ENCODE measurements at regions not wholly inside any gene's neighbourhood (a gene's known extent, or its start where the extent isn't known, plus 50 kb on each side); places are given as distances from the start of the nearest gene placed in this dataset.

- Histone ChIP-seq H3K27me3 (peaks cover 0 to under 1% (median 0%) of the 10 kb centered on the region in 4 donors), H3K36me3 (no peaks in the 10 kb centered on the region), H3K9me3 (peaks cover 0 to 4% (median 0%) of the 10 kb centered on the region in 4 donors), H3K27ac (replicated peaks in 1 of 4) (no peak overlapping the region), H3K4me1 (no peaks in the 10 kb centered on the region), H3K4me3 (no peak overlapping the region)
- TF ChIP-seq POLR2AphosphoS5 (IDR thresholded peaks at IDR 0.05): no peak
- no peak for TF ChIP-seq CTCF (IDR thresholded peaks at IDR 0.05)
- no peak for TF ChIP-seq POLR2A (IDR thresholded peaks at IDR 0.05; ENCODE audit: low read depth)
- no peak for TF ChIP-seq EP300 (IDR thresholded peaks at IDR 0.05)
- WGBS: 100% methylated on average over 3 of the region's 3 CpGs
- intact Hi-C loops (cut with DNase I): no loop called here
- no peak for DNase-seq (ENCODE audit: extremely low spot score)
Measured at GRCh38 chr13:106354961-106355360, 180.5 kb downstream of the EFNB2 start.

DNA sequence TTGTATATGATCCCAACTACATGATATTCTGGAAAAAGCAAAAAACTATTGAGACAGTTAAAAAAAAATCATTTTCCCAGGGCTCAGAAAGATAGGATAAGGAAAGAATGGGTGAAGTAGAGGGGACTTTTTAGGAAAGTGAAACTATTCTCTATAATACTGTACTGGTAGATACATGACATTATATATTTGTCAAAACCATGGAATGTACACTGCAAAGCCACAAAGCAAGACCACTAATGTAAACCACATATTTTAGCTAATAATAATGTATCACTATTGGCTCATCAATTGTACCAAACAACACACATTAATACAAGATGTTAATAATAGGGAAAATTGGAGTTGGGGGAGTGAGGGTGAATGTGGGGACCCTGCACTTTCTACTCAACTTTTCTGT, 182.6 kb downstream of the EFNB2 start:
- Histone ChIP-seq H3K36me3 (no peaks in the 10 kb centered on the region), H3K27ac (replicated peaks in 1 of 4) (no peak overlapping the region), H3K4me3 (no peak overlapping the region), H3K9me3 (peaks cover 0 to 4% (median 0%) of the 10 kb centered on the region in 4 donors), H3K27me3 (peaks cover 0 to 11% (median 0%) of the 10 kb centered on the region in 4 donors), H3K4me1 (peaks cover 0 to 17% (median 14%) of the 10 kb centered on the region in 4 donors)
- TF ChIP-seq POLR2AphosphoS5 (IDR thresholded peaks at IDR 0.05) (no peak), CTCF (IDR thresholded peaks at IDR 0.05) (no peak), EP300 (IDR thresholded peaks at IDR 0.05) (no peak), POLR2A (IDR thresholded peaks at IDR 0.05; ENCODE audit: low read depth) (no peak)
- intact Hi-C loops (cut with DNase I): no loop called here
- DNase-seq (ENCODE audit: extremely low spot score): no peak

DNA sequence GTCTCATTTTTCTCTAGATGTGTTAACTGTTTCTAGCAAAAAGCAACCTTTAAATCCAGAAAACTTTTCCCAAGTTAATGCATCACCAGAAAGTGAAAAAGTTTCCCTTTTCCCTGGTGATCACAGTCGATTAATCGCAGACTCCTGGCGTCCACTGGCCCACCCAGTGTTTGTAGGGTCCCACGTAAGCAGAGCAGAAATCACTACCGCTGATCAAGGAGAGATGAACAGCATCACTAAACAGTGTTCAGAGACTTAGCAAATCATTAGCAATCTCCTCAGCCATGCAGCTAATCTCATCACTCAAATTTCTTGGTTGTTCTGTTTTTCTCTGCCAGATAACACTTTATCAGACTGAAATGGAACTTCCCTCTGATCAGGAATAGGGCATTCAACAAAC, 184.2 kb downstream of the EFNB2 start:
- DNase-seq (ENCODE audit: extremely low spot score): no peak
- Histone ChIP-seq H3K27me3 (peaks cover 0 to 14% (median 0%) of the 10 kb centered on the region in 4 donors), H3K27ac (replicated peaks in 1 of 4) (no peak overlapping the region), H3K36me3 (no peaks in the 10 kb centered on the region), H3K4me3 (no peak overlapping the region), H3K9me3 (peaks cover 0 to 4% (median 0%) of the 10 kb centered on the region in 4 donors), H3K4me1 (peaks cover 0 to 17% (median 14%) of the 10 kb centered on the region in 4 donors)
- no peak for TF ChIP-seq CTCF (IDR thresholded peaks at IDR 0.05)
- no peak for TF ChIP-seq POLR2AphosphoS5 (IDR thresholded peaks at IDR 0.05)
- TF ChIP-seq POLR2A (IDR thresholded peaks at IDR 0.05; ENCODE audit: low read depth): no peak
- TF ChIP-seq EP300 (IDR thresholded peaks at IDR 0.05): no peak
- intact Hi-C loops (cut with DNase I): no loop called here
- 91% methylated on average over 5 of the region's 5 CpGs for WGBS

DNA sequence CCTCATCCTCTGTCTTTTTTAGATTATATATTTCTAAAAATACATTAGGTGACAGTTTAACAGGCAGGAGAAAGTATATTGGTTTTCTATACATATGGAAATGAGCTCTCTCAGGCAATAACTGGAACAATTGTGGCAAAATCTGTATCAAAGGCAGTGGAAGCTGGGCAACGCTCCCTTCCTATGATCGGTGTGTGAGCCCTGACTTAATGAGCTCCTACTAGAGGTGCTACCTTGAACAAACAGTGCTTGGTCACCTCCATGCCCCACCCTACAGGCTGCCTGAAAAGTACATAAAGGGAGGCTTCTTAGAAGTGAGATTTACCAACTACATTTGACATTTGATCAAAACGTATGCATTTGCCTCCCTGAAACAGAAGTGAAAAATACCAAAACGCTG, 185.3 kb downstream of the EFNB2 start:
- Histone ChIP-seq H3K4me1 (peaks cover 0 to 17% (median 14%) of the 10 kb centered on the region in 4 donors), H3K27me3 (peaks cover 0 to 14% (median 0%) of the 10 kb centered on the region in 4 donors), H3K36me3 (no peaks in the 10 kb centered on the region), H3K4me3 (no peak overlapping the region), H3K27ac (replicated peaks in 1 of 4) (no peak overlapping the region), H3K9me3 (peaks cover 0 to 4% (median 0%) of the 10 kb centered on the region in 4 donors)
- no peak for TF ChIP-seq POLR2AphosphoS5 (IDR thresholded peaks at IDR 0.05)
- TF ChIP-seq CTCF (IDR thresholded peaks at IDR 0.05): no peak
- no peak for TF ChIP-seq EP300 (IDR thresholded peaks at IDR 0.05)
- no peak for TF ChIP-seq POLR2A (IDR thresholded peaks at IDR 0.05; ENCODE audit: low read depth)
- 85% methylated on average over 4 of the region's 4 CpGs for WGBS
- DNase-seq (ENCODE audit: extremely low spot score): no peak
- intact Hi-C loops (cut with DNase I): no loop called here

All from esophagus muscularis mucosa (tissue), 4 donors.